ENCODE measurements at regions not wholly inside any gene's neighbourhood (a gene's known extent, or its start where the extent isn't known, plus 50 kb on each side); places are given as distances from the start of the nearest gene placed in this dataset. TPM values are rescaled to one million over a fixed set of nuclear protein-coding genes. Genes with fewer than 3 reads are reported as not detected.

GRCh38 chr7:63114371-63114985 lies 884.2 kb upstream of the ZNF722 start:
- H3K9me1 ChIP-seq (ENCODE audit: control insufficient read depth, insufficient read depth, low read length): no peaks in the 10 kb centered on the region
- no peak for FAIRE-seq
- H3K9ac ChIP-seq (ENCODE audit: insufficient read depth in 1 of 2, low read depth in 2 of 2, low read length in 2 of 2): no peak overlapping the region
- H3K36me3 ChIP-seq (ENCODE audit: control insufficient read depth, insufficient read depth, low read length): no peaks in the 10 kb centered on the region
- no peaks in the 10 kb centered on the region for H3K79me2 ChIP-seq (ENCODE audit: control insufficient read depth, insufficient read depth, low read length)
- H4K20me1 ChIP-seq (replicated peaks; ENCODE audit: control insufficient read depth, insufficient read depth, low read length): no peaks in the 10 kb centered on the region
- H3K9me3 ChIP-seq (replicated peaks; ENCODE audit: control insufficient read depth, insufficient read depth, low read depth, low read length): no peaks in the 10 kb centered on the region
- no peak for ATAC-seq
- no peak overlapping the region for H3K27ac ChIP-seq (ENCODE audit: extremely low read depth, low read depth, low read length)
- in situ Hi-C loops (cut with MboI) (no loop called here), intact Hi-C loops (cut with micrococcal nuclease) (no loop called here)
- H3K4me3 ChIP-seq: no peak overlapping the region
- no peak for TF ChIP-seq ELF1 (tag; IDR thresholded peaks at IDR 0.05)
- TF ChIP-seq RCOR1 (IDR thresholded peaks at IDR 0.05; ENCODE audit: borderline replicate concordance in 1 of 2, low read depth in 2 of 2, low read length in 2 of 2): no peak
- peak; percentile 34; the same call in 1 of the 2 replicates for TF ChIP-seq NFIC (IDR thresholded peaks at IDR 0.05)
- H3K27me3 ChIP-seq (ENCODE audit: control insufficient read depth in 2 of 2, insufficient read depth in 2 of 2, low read length in 2 of 2): no peaks in the 10 kb centered on the region
- ChIA-PET POLR2A (no interaction called here), CTCF (ENCODE audit: low intra/inter-chr PET ratio) (no interaction called here)
- H2AFZ ChIP-seq (ENCODE audit: low read depth, low read length): no peak overlapping the region
- DNase-seq (ENCODE audit: extremely low read depth in 1 of 4, low spot score in 3 of 4): no peak
- BruUV-seq (replicated peaks): no TSS peak
- no peak overlapping the region for H3K4me2 ChIP-seq (ENCODE audit: insufficient read depth, low read length)
- no peaks in the 10 kb centered on the region for H3K4me1 ChIP-seq (replicated peaks in 1 of 2; ENCODE audit: control insufficient read depth in 2 of 2, insufficient read depth in 2 of 2, low read length in 2 of 2)
- 9% methylated on average over 39 of the region's 56 CpGs for WGBS (ENCODE audit: insufficient coverage, low coverage, missing lambda C conversion rate)

Small RNA genes lying in the stretch of these regions (small RNA-seq; reads per million reads assigned to genes)
- gene RNU6-417P: not detected
